Left forelimb (tissue), 1 donor: ENCODE measurements at regions not wholly inside any gene's neighbourhood (a gene's known extent, or its start where the extent isn't known, plus 50 kb on each side); places are given as distances from the start of the nearest gene placed in this dataset.
"Not testable (repeated sequence)": the region's sequence is repeated elsewhere in the genome, so short reads cannot be mapped to it uniquely, and the experiment has no call there.

ENCODE experiments used
- DNase-seq: peaks from one replicate; pipeline ENCODE4 v3.0.0-alpha.2; 2018; ENCODE audit warnings: low spot score

- DNase-seq: no peak
Measured at GRCh38 chr3:34109846-34110245, 311.4 kb downstream of the PDCD6IP start.

DNA sequence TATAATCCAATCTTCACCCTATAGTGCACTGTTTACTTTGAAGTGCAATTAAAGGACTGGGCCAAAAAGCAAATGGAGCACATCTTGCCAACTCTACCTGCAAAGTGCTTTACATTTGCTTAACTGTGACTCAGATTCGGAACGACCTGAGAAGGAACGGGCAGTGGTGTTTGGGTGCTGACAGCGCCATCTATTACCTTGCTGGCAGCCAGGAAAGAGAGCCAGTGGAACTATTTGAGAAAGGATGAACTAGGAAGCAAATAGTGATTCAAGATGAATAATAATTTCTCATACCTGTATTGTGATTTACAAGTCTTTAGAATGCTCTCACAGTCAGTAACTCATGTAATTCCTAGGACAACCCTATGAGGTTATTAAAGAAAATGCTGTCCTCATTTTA, 312.9 kb downstream of the PDCD6IP start:
- no peak for DNase-seq

DNA sequence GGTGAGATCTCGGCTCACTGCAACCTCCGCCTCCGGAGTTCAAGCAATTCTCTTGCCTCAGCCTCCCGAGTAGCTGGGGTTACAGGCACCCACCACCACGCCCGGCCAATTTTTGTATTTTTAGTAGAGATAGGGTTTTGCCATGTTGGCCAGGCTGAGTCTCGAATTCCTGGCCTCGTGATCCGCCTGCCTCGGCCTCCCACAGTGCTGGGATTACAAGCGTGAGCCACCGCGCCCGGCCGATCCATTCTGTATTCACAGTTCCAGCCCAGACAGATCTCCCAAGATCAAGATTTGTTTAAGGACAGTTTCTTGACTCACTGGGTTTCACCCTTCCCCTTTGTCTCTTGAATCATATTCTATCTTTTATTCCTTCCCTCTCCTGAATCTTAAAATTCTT, 313.8 kb downstream of the PDCD6IP start:
- not testable (repeated sequence) for DNase-seq

GRCh38 chr3:34131091-34131490, 332.7 kb downstream of the PDCD6IP start:
- no peak for DNase-seq

GRCh38 chr3:34132069-34132692, 333.8 kb downstream of the PDCD6IP start:
- DNase-seq: no peak

GRCh38 chr3:34139566-34139965, 341.1 kb downstream of the PDCD6IP start:
- DNase-seq: no peak

GRCh38 chr3:34140616-34141015, 342.2 kb downstream of the PDCD6IP start:
- DNase-seq: no peak

DNA sequence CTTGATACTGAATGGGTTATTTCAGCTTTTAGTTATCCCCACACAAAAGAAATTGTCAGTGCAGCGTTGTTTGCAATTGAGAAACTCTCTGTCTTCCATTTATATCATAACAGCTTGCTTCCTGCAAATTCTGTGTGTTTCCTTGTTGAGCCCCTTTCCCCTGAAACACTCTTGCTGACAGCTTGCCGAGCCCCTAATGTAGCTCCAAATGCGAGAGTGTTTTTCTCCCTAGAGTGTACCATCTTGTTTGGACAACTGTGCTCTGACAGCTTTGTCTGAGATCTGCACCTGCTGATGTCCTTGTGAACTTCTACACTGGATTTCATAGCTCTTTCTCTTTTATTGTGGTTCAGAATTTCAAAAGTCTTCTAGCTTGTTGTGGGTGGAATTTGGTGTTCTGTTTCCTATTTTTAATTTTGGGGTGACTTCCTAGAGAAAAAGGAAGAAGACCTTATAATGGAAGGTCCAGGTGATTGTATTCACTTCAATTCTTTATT, 343.5 kb downstream of the PDCD6IP start:
- DNase-seq: no peak

- no peak for DNase-seq
Measured at GRCh38 chr3:34145796-34146195, 347.4 kb downstream of the PDCD6IP start.

DNA sequence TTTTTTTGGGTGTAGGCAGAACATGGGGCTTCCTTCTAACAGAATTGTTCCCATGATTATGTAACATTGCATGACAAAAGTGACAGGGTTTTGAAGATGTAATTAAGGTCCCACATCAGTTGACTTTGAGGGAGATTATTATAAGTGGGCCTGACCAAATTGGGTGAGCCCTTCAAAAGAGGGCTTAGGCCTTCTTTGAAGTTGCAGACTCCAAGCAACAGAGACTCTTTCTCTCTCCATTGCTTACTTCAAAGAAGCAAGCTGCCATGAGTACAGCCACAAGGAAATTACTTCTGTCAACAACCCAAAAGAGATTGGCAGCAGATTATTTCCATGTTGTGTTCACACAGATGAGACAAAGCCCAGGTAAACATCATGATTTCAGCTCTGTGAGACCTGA, 348.2 kb downstream of the PDCD6IP start:
- DNase-seq: no peak

DNA sequence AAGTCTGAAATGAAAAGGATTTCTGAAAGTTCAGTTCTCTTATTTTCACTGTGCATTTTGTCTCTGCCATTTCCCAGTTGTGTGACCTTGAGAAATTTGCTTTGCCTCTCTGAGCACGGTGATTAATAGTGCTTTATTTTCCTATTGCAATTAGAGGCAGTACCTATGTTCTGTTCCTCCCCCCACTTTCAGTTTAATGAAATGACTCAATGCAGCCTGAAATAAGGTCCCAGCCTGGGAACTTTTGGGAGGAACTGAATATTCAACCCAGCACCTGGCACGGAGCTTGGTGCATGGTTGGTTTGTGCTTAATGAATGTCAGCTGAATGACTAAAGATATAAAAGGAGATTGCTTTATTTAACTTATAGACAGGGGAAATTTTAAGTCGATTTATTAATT, 352.6 kb downstream of the PDCD6IP start:
- no peak for DNase-seq

DNA sequence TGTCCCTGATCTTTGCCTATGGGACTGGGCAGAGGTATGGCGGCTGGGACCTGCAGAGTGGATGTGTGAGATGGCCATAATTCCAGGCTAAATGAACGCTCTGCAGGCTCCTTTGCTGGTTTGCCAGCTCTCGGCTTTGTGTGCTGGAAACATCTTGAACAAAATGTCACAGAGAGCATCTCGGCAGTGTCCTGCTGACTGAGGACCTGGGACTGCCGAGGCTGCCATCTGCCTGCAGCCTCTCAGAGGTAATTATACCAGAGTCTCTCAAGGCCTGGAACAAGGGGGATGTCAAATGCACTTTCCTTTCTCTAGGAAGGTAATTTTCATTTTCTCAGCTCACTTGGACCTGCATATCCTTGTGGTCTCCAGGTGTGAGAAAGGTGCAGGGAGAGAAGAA, 354.2 kb downstream of the PDCD6IP start:
- no peak for DNase-seq

DNA sequence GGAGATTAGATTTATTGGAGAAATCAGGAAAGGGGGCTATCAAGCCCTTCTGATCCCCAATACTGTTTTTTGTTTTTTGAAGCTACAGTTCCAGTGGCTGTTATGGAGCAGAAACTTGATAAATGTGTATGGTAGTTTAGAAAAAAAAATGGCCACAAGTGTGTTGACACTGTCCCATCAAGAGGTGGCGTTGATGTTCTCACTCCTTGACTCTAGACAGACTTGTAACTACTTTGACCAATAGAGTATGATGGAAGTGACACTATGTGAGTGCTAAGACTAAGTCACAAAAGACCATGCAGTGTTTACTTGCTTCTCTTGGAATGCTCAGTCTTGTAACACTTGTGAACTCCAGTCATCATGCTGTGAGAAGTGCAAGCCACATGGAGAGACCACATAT, 356.7 kb downstream of the PDCD6IP start:
- DNase-seq: no peak

GRCh38 chr3:34155666-34156065, 357.2 kb downstream of the PDCD6IP start:
- DNase-seq: no peak

DNA sequence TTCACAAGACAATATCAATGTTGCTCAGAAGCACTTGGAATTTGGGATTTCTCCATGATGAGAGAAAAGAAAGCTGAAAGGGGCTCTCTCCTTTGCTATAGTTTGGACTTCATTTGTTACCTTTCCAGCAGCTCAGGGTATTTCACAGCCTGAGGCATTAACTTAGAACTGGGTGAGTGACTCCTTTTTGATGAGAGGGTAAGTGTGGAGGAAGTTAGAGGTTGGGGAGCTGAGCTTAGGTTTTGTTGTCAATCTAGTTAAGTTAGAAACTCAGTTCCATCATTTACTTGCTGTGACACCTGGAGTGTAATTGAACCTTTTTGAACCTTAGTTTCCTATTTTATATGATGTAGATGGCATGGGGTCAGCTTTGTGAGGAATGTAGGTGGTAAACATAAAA, 359.1 kb downstream of the PDCD6IP start:
- no peak for DNase-seq

- no peak for DNase-seq
Measured at GRCh38 chr3:34159613-34160420, 361.4 kb downstream of the PDCD6IP start.

DNA sequence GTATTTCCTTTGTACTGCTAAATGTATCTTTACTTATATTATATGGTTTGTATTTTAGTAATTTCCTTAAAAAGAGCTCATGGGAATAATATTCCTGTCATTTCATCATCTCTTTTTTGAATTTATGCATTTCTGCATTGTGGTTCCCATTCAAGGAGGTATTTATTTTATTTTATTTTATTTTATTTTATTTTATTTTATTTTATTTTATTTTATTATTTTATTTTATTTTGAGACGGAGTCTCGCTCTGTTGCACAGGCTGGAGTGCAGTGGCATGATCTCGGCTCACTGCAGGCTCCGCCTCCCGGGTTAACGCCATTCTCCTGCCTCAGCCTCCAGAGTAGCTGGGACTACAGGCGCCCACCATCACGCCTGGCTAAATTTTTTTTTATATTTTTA, 371.2 kb downstream of the PDCD6IP start:
- DNase-seq: not testable (repeated sequence)

DNA sequence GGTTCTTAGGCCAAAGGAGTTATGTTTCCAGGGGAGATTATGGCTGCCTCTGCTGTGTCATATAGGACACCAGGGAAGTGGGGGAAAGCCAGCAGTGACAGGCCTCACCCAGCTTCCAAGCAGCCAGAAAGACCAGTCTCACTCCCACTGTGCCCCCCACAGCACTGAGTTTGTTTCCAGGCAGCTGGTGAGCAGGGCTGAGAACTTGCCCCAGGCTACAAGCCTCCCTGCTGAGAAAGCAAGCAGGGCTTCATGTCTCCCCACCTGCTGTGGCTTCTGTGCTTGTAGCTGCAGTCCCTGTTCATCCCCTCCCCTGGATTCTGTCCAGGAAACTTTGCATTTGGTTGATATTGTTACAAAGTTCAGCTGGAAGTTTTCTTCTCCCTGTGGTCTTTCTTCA, 376.3 kb downstream of the PDCD6IP start:
- DNase-seq: no peak

DNA sequence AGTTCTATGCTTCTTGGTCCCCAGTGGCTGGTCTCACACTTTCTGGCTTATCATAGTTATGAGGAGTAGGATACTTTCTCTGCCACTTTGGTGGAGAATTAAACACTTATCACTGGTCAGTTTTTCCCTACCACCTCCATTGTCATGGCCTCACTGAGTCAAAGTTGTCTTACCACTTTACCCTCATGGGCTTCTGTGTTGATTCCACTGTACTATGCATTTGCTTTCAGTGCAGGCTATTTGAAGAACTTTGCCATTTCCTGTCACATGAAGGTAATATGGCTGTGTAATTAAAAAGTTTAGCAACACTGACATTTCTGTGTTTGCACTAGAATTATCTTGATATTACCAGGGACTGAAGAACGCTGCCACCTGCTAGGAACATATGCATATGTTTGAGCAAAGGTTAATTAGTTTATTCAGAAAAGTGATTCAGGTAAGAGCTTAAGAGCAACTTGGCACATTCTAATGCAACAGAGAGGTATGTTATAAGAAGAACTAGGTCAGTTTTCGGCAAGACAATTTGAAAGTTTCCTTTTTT, 377.3 kb downstream of the PDCD6IP start:
- no peak for DNase-seq

GRCh38 chr3:34176723-34177122, 378.3 kb downstream of the PDCD6IP start:
- DNase-seq: no peak

DNA sequence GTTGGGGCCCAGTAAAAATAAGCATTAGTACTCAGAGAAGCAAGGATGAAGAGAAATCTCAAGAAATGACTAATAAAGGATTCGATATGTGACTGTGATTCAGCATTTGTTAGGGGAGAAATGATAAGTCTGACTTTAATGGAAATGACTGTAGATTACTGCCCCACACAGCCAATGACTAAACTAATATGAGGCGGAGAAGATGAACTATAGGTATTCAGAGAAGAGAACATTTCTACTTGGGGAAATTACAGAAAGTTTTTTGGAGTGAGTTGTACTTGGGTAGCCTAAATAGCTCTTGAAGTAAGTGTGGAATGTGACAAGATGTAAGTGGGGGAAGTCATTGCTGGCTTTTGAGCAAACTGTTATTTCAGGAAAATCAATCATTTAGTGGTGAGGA, 380.0 kb downstream of the PDCD6IP start:
- DNase-seq: no peak

GRCh38 chr3:34179716-34180115, 381.3 kb downstream of the PDCD6IP start:
- DNase-seq: no peak

GRCh38 chr3:34180532-34180931, 382.1 kb downstream of the PDCD6IP start:
- DNase-seq: no peak
